T-helper 1 cell (primary cell): ENCODE measurements at regions not wholly inside any gene's neighbourhood (a gene's known extent, or its start where the extent isn't known, plus 50 kb on each side); places are given as distances from the start of the nearest gene placed in this dataset.

Experiments
- DNase-seq, 5 donors: peaks; one replicate each; pipeline ENCODE4 v3.0.0-alpha.2; 2012 to 2020

- no peak for DNase-seq
These were observed 529.7 kb downstream of the FBXO15 start for GRCh38 chr18:73617981-73618380.

GRCh38 chr18:73615506-73615905, 532.1 kb downstream of the FBXO15 start:
- no peak for DNase-seq

- no peak for DNase-seq
These were observed 532.8 kb downstream of the FBXO15 start for GRCh38 chr18:73614812-73615211.

- no peak for DNase-seq
These were observed 533.8 kb downstream of the FBXO15 start for GRCh38 chr18:73613706-73614340.

GRCh38 chr18:73597832-73598615, 549.6 kb downstream of the FBXO15 start:
- DNase-seq = no peak

- no peak for DNase-seq
These were observed 552.9 kb downstream of the FBXO15 start for GRCh38 chr18:73594749-73595148.

- no peak for DNase-seq
These were observed 554.4 kb downstream of the FBXO15 start for GRCh38 chr18:73593207-73593606.

GRCh38 chr18:73590950-73591349, 556.7 kb downstream of the FBXO15 start:
- DNase-seq = no peak

- no peak for DNase-seq
These were observed 567.9 kb downstream of the FBXO15 start for GRCh38 chr18:73579698-73580097.

GRCh38 chr18:73577365-73577764, 570.3 kb downstream of the FBXO15 start:
- no peak for DNase-seq

GRCh38 chr18:73563901-73564472, 583.6 kb downstream of the FBXO15 start:
- no peak for DNase-seq

- DNase-seq = no peak
These were observed 584.3 kb downstream of the FBXO15 start for GRCh38 chr18:73563345-73563744.

GRCh38 chr18:73556904-73557303, 590.7 kb downstream of the FBXO15 start:
- DNase-seq = no peak

GRCh38 chr18:73552171-73552570, 595.5 kb downstream of the FBXO15 start:
- no peak for DNase-seq

GRCh38 chr18:73551211-73551610, 596.4 kb downstream of the FBXO15 start:
- DNase-seq = no peak

- no peak for DNase-seq
These were observed 598.4 kb downstream of the FBXO15 start for GRCh38 chr18:73549236-73549635.

- DNase-seq = no peak
These were observed 602.2 kb downstream of the FBXO15 start for GRCh38 chr18:73545472-73545871.

GRCh38 chr18:73544617-73545016, 603.0 kb downstream of the FBXO15 start:
- no peak for DNase-seq

GRCh38 chr18:73544032-73544431, 603.6 kb downstream of the FBXO15 start:
- no peak for DNase-seq

- no peak for DNase-seq
These were observed 611.6 kb downstream of the FBXO15 start for GRCh38 chr18:73535990-73536389.

- no peak for DNase-seq
These were observed 612.4 kb downstream of the FBXO15 start for GRCh38 chr18:73535189-73535588.

GRCh38 chr18:73531601-73532000, 616.0 kb downstream of the FBXO15 start:
- no peak for DNase-seq

- DNase-seq = no peak
These were observed 619.6 kb downstream of the FBXO15 start for GRCh38 chr18:73528066-73528465.

- DNase-seq = no peak
These were observed 627.4 kb downstream of the FBXO15 start for GRCh38 chr18:73520229-73520628.
